ENCODE measurements at regions not wholly inside any gene's neighbourhood (a gene's known extent, or its start where the extent isn't known, plus 50 kb on each side); places are given as distances from the start of the nearest gene placed in this dataset.

DNA sequence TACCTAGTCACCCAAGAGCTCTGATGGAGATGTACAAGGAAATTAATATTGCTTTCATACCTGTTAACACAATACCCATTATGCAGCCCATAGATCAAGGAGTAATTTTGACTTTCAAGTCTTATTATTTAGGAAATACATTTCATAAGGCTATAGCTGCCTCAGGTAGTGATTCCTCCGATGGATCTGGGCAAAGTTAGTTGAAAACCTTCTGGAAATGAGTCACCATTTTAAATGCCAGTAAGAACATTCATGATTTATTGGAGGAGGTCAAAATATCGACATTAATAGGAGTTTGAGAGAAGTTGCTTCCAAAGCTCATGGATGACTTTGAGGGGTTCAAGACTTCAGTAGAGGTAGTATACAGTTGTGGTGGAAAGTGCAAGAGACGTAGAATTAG is 931.4 kb upstream of the ACVR2A start:
- intact Hi-C loops (cut with DNase I) = no loop called here
- Histone ChIP-seq H3K27ac (no peak overlapping the region), H3K9me3 (no peaks in the 10 kb centered on the region), H3K27me3 (no peaks in the 10 kb centered on the region), H3K4me1 (no peaks in the 10 kb centered on the region), H3K36me3 (no peaks in the 10 kb centered on the region), H3K4me3 (no peak overlapping the region)
- ATAC-seq (no peak), DNase-seq (no peak)
- TF ChIP-seq, protein P1, sequence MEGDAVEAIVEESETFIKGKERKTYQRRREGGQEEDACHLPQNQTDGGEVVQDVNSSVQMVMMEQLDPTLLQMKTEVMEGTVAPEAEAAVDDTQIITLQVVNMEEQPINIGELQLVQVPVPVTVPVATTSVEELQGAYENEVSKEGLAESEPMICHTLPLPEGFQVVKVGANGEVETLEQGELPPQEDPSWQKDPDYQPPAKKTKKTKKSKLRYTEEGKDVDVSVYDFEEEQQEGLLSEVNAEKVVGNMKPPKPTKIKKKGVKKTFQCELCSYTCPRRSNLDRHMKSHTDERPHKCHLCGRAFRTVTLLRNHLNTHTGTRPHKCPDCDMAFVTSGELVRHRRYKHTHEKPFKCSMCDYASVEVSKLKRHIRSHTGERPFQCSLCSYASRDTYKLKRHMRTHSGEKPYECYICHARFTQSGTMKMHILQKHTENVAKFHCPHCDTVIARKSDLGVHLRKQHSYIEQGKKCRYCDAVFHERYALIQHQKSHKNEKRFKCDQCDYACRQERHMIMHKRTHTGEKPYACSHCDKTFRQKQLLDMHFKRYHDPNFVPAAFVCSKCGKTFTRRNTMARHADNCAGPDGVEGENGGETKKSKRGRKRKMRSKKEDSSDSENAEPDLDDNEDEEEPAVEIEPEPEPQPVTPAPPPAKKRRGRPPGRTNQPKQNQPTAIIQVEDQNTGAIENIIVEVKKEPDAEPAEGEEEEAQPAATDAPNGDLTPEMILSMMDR (IDR thresholded peaks at IDR 0.05) = no peak

DNA sequence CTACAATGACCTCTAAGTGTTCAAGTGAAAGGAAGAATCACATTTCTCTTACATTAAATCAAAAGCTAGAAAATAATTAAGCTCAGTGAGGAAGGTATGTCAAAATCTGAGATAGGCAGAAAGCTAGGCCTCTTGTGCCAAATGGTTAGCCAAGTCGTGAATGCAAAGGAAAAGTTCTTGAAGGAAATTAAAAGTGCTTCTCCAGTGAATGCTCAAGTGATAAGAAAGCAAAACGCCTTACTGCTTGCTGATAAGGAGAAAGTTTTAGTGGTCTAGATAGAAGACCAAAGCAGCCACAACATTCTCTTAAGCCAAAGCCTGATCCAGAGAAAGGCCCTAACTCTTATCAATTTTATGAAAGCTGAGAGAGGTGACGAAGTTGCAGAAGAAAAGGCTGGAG is 932.3 kb upstream of the ACVR2A start:
- DNase-seq (no peak), ATAC-seq (no peak)
- H3K36me3 ChIP-seq = no peaks in the 10 kb centered on the region
- no peak overlapping the region for H3K4me3 ChIP-seq
- no peaks in the 10 kb centered on the region for H3K27me3 ChIP-seq
- intact Hi-C loops (cut with DNase I) = no loop called here
- TF ChIP-seq, protein P1 (IDR thresholded peaks at IDR 0.05) = no peak
- no peaks in the 10 kb centered on the region for H3K9me3 ChIP-seq
- H3K4me1 ChIP-seq = no peaks in the 10 kb centered on the region
- no peak overlapping the region for H3K27ac ChIP-seq

DNA sequence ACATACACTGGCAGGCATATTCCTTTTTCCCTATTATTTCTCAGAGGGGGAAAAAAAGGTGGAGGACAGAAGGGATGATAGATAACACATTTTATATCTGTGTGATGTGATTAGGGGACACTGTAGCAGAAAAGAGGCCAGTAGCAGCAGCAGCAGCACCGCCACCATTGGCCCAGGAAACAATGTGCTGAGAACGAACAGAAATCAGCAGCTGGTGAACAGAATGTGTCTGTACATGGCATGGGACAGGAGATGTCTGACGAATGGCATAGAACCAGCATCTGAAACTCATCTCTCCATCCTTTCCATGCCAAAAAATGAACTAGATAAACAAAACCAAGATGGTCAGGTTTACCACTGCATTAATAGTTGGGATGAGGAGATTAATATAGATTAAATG is 936.1 kb upstream of the ACVR2A start:
- no peaks in the 10 kb centered on the region for H3K9me3 ChIP-seq
- no peaks in the 10 kb centered on the region for H3K4me1 ChIP-seq
- ATAC-seq (no peak), DNase-seq (no peak)
- H3K27me3 ChIP-seq = no peaks in the 10 kb centered on the region
- H3K27ac ChIP-seq = no peak overlapping the region
- no peak overlapping the region for H3K4me3 ChIP-seq
- intact Hi-C loops (cut with DNase I) = no loop called here
- H3K36me3 ChIP-seq = no peaks in the 10 kb centered on the region
- TF ChIP-seq, protein P1 (IDR thresholded peaks at IDR 0.05) = no peak

DNA sequence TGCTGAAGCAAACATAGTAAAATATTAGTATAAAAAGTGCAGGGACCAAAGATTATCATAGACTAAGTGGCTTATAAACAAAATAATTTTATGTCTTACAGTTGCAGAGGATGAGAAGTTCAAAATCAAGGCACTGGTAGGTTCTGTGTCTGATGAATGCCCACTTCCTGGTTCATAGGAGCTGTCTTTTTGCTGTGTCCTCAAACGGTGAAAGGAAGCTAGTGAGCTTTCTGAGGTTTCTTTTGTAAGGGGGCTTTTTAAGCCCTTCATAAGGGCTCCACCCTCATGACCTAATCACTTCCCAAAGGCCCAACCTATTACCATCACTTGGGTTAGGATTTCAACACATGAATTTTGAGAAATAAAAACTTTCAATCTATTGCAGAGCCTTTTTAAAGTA is 946.7 kb upstream of the ACVR2A start:
- TF ChIP-seq, protein P1 (IDR thresholded peaks at IDR 0.05) = no peak

DNA sequence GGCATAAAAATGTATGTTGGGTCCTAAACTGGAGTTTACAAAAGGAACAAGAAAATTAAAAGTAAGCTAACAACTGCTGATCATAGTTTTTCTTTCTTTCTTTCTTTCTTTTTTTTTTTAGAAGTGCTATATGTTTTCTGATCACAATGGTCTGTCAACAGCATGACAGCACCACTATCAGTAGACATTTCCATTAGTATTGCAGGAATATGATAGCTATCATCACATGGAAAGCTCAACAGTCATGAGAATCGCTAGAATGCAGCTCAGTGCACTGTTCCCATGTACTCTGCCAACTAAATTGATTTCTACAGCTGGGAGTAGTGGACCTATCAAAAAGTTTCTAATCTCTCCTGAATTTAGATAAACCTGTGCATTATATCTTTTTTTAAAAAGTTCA is 950.3 kb upstream of the ACVR2A start:
- TF ChIP-seq, protein P1 (IDR thresholded peaks at IDR 0.05) = no peak
- H3K9me3 ChIP-seq = no peaks in the 10 kb centered on the region
- DNase-seq (no peak), ATAC-seq (no peak)
- no peaks in the 10 kb centered on the region for H3K27me3 ChIP-seq
- no peak overlapping the region for H3K4me3 ChIP-seq
- H3K4me1 ChIP-seq = no peaks in the 10 kb centered on the region
- no peak overlapping the region for H3K27ac ChIP-seq
- H3K36me3 ChIP-seq = no peaks in the 10 kb centered on the region
- intact Hi-C loops (cut with DNase I) = no loop called here

More for the DNA sequence above, 946.7 kb upstream of the ACVR2A start:
- H3K4me3 ChIP-seq = no peak overlapping the region
- H3K36me3 ChIP-seq = no peaks in the 10 kb centered on the region
- ATAC-seq (no peak), DNase-seq (no peak)
- no peaks in the 10 kb centered on the region for H3K27me3 ChIP-seq
- intact Hi-C loops (cut with DNase I) = no loop called here
- H3K27ac ChIP-seq = no peak overlapping the region
- H3K9me3 ChIP-seq = no peaks in the 10 kb centered on the region
- H3K4me1 ChIP-seq = no peaks in the 10 kb centered on the region

DNA sequence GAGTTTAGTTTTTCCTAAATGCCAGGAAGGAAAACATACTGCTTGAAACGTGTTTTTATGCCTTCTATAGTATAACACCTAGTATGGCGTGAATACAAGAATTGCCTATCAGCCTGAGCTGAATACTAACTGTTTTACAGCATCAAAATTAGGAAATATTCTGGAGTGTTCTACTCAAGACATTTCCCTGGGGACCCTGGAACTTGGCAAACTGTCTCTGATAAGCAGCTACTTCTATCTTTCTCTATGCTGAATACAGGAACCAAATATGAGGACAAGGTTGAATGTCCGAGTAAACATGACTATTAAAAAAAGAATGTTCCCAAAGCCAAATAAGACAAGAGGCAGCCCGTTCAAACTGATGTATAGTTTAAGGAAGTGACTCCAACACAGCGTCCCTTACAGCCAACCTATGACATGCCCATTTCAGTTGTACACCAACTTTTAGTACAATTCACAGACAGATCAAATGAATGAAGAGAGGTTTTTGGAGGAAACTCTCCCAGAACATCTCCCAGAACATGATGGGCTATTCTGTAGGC is 951.3 kb upstream of the ACVR2A start:
- no peaks in the 10 kb centered on the region for H3K9me3 ChIP-seq
- no peaks in the 10 kb centered on the region for H3K27me3 ChIP-seq
- TF ChIP-seq, protein P1 (IDR thresholded peaks at IDR 0.05) = no peak
- H3K36me3 ChIP-seq = no peaks in the 10 kb centered on the region
- ATAC-seq (no peak), DNase-seq (no peak)
- H3K4me3 ChIP-seq = no peak overlapping the region
- intact Hi-C loops (cut with DNase I) = no loop called here
- no peak overlapping the region for H3K27ac ChIP-seq
- H3K4me1 ChIP-seq = no peaks in the 10 kb centered on the region
